Urinary bladder (tissue), 3 donors: ENCODE measurements at regions not wholly inside any gene's neighbourhood (a gene's known extent, or its start where the extent isn't known, plus 50 kb on each side); places are given as distances from the start of the nearest gene placed in this dataset.

Experiments
- DNase-seq: peaks from one replicate; pipeline ENCODE4 v3.0.0-alpha.2; 2015; ENCODE audit errors: extremely low spot score
- H3K27ac ChIP-seq: one replicate; pipeline ENCODE4 v1.5.1; 2013; ENCODE audit warnings: low read depth, mild to moderate bottlenecking, moderate library complexity
- H3K36me3 ChIP-seq: one replicate; pipeline ENCODE4 v1.6.1; 2013; ENCODE audit warnings: mild to moderate bottlenecking, moderate library complexity; ENCODE audit not compliant: insufficient read depth
- H3K4me1 ChIP-seq: one replicate; pipeline ENCODE4 v1.6.1; 2013; ENCODE audit warnings: mild to moderate bottlenecking, moderate library complexity; ENCODE audit not compliant: insufficient read depth
- H3K4me3 ChIP-seq: one replicate; pipeline ENCODE4 v1.5.1; 2013; ENCODE audit warnings: low read depth, low read length
- WGBS: extraction: QIAGEN DNeasy Blood & Tissue Kit; methylation state at CpG from one replicate; pipeline ENCODE4 v1.1.7; 2013; 5-methylcytosine and 5-hydroxymethylcytosine counted together
- donor health status: healthy with polysubstance abuse.
- donor health status: healthy.

DNA sequence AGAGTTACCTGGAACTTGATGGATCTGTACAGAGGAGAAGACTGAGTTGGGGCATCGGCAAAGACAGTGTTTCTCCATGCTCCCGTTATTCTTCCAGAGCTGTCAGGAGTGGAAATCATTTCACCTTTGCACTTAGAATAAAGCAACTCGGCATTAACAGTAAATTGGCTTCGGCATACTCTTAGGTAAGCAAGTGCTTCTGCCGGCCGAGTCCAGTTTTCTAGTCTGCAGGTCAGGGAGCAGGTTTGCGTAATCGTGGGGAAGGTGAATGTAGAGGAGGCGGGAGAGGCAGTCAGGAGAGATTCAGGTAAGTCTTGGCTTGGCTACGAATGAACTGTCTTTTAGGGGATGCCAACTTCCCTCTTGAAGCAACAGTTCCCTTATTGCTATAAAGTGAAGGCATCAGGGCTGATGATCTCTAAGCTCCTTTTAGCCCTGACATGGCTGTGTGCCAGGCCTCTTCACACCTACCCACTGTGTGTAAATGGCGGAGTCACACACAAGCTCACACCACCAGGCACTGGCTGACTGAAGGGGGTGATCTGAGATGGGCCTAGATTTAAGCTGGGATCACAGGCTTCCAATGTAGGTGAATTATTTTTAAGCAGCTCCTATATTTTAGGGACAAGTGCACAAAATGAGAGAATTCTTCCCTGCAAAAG lies 127.1 kb downstream of the GATA3 start:
- Histone ChIP-seq H3K4me3 (no peak overlapping the region), H3K4me1 (no peaks in the 10 kb centered on the region), H3K36me3 (no peaks in the 10 kb centered on the region), H3K27ac (no peak overlapping the region)
- WGBS, result 84% methylated on average over 11 of the region's 11 CpGs
- no peak for DNase-seq

DNA sequence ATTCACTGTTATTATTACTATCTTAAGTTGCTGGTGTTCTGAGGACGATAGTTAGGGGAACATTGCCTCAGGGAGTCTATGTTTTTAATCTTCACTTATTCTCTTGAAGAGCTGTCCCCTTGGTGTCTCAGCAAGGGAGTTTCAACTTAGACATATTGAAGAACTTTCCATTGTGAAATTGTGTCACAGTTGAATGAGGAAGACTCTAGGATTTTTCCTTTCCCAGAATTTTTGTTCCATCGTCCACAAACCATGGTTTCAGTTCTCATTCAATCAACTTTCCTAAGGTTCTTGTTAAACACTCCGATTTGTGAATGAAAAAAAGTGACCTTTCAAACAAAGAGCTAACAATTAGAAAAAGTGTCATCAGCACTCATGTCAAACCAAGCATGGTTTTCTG lies 128.3 kb downstream of the GATA3 start:
- Histone ChIP-seq H3K27ac (no peak overlapping the region), H3K4me3 (no peak overlapping the region), H3K4me1 (no peaks in the 10 kb centered on the region), H3K36me3 (no peaks in the 10 kb centered on the region)
- no peak for DNase-seq
- WGBS, result 80% methylated on average over 3 of the region's 3 CpGs

DNA sequence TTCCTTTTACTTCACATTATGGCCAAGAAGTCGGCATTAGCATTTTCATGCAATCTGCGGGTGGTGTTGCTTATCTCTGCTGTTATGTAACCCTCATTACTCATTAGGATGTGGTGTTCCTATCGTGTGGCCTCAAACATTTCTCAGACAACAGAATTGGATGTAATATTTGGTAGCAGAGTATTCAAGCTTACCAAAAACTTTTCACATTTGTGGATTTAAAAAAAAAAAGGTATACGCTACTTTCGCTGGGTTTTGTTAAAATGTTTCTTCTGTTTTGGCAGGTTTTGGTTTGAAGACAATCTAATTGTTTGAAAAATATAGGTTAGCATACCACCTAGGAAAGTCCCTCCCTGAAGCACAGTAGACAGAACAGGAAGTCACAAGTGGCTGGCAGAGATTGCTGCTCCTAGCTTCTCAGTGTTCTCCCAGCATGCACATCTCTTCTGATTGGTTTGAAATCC lies 128.8 kb downstream of the GATA3 start:
- H3K4me1 ChIP-seq, result no peaks in the 10 kb centered on the region
- H3K36me3 ChIP-seq, result no peaks in the 10 kb centered on the region
- H3K4me3 ChIP-seq, result no peak overlapping the region
- no peak for DNase-seq
- H3K27ac ChIP-seq, result no peak overlapping the region
- WGBS, result 58% methylated on average over 5 of the region's 5 CpGs

DNA sequence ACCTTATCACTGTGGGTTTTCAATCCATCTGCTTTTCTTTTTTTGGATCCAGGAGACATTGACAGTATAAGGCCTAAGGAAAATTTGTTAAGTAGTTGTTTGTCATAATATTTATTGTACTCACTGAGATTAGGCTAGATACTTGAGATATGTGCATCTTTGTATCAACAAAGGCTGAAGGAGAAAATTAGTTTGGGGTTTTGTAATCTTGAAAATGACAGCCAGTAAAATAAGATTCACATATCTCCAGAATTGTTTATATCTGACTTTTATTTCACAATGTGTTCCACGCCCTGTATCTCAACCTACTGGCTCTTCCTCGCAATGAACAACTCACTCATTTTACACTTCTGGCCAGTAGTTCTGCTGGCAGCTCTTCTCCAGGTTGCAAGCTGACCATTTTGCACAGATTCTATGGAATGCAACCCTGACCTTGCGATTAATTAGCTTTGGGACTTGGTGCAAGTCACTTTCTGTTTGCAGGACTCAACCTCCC lies 132.7 kb downstream of the GATA3 start:
- no peaks in the 10 kb centered on the region for H3K36me3 ChIP-seq
- H3K27ac ChIP-seq, result no peak overlapping the region
- H3K4me3 ChIP-seq, result no peak overlapping the region
- H3K4me1 ChIP-seq, result no peaks in the 10 kb centered on the region
- no peak for DNase-seq
- WGBS, result 41% methylated on average over 3 of the region's 3 CpGs

DNA sequence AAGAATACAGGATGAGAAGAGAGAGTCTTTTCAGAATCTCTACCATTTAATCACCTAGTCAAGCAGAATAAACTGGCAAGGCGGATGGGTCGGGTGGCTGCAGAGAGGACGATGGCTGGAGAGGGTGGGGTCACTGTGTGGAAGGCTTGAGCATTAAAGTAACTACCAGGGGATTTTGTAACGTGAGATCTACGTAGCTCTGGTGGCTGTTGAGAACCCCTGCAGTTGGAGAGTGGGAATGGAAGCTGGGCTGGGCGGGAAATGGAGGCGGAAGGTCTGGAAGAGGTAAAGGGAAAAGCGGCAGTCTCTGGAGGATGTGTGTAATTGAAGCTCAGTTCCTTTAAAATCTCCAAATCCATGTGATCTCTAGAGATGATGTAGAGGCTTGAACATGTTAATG lies 135.0 kb downstream of the GATA3 start:
- Histone ChIP-seq H3K36me3 (no peaks in the 10 kb centered on the region), H3K27ac (no peak overlapping the region), H3K4me1 (no peaks in the 10 kb centered on the region), H3K4me3 (no peak overlapping the region)
- 79% methylated on average over 8 of the region's 8 CpGs for WGBS
- no peak for DNase-seq

DNA sequence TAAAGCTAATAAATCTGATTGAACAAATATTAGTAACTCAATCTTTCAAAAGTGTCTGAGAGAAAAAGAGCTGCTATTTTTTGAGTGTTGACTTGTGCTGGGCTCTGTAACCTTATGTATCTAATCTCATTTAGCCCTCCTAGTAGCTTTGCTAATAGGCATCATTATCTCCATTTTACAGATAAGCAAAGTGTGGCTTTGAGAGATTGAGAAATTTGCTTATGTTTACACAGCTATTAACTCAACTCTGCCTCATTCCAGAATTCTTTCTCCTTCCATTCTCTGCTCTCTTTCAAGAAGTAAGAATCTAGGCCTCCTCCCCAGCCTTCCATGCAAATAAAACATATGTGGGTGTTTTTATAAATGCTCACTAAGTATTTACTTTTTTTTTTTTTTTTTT lies 137.8 kb downstream of the GATA3 start:
- no peaks in the 10 kb centered on the region for H3K36me3 ChIP-seq
- no peak for DNase-seq
- H3K4me1 ChIP-seq, result no peaks in the 10 kb centered on the region

DNA sequence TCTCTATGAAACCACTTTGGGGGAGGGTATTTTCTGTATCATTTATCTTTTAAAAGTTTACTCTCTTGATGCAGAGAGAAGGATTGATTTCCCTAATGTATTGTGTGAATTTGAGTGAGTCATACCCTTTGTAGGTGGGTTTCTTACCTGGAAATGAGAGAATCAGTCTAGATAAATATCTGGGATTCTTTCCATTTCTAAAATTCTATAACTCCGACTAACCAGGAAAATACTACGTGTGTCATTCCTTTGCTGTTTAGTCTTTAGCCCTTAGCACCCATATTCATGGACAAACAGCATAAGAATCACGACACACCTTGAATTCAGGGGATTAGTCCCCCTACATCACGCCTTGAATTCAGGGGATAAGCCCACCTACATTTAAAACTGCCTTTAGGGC lies 139.1 kb downstream of the GATA3 start:
- Histone ChIP-seq H3K27ac (no peak overlapping the region), H3K4me1 (no peaks in the 10 kb centered on the region), H3K36me3 (no peaks in the 10 kb centered on the region), H3K4me3 (no peak overlapping the region)
- WGBS, result 71% methylated on average over 4 of the region's 4 CpGs
- no peak for DNase-seq

More for the DNA sequence above, 137.8 kb downstream of the GATA3 start:
- Histone ChIP-seq H3K4me3 (no peak overlapping the region), H3K27ac (no peak overlapping the region)

DNA sequence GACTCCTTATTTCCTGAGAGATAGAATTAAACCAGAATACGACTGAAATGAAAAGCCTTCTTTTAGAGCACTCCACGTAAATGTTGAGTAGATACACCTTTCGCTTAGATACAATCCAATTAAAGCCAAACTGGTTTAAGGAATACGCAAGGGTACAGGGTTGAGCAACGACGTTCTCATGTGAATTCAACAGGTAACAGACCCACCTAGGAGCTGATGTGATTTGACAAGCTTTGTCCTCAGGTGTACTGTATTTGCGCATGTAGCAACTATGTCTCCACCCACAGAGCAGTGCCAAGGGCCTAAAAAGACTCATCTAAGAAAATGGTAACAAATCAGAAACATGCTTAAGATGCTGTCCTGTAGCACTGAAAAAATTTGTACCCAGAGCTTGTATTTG lies 139.6 kb downstream of the GATA3 start:
- WGBS, result 79% methylated on average over 7 of the region's 7 CpGs
- no peak overlapping the region for H3K4me3 ChIP-seq
- H3K36me3 ChIP-seq, result no peaks in the 10 kb centered on the region
- H3K27ac ChIP-seq, result no peak overlapping the region
- DNase-seq, result no peak
- H3K4me1 ChIP-seq, result no peaks in the 10 kb centered on the region

DNA sequence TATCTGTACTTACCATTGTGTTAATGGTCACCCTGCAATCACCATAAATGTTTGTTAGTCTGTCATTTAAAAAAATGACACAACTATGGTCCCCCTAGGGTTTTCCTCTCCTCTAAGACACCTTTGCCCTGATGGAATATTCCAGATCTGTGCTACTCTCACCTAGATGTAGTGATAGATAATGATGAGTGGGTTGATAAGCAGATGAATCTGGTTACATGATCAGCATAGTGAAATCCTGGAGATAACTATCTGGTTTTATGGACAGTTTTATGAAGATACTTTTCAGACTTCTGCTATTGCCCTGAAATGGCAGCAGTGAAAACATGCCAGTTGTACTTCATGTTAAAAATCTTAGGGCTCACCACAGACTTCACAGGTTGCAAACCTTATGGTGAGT lies 152.4 kb downstream of the GATA3 start:
- Histone ChIP-seq H3K4me3 (no peak overlapping the region), H3K36me3 (no peaks in the 10 kb centered on the region), H3K27ac (no peak overlapping the region), H3K4me1 (no peaks in the 10 kb centered on the region)
- no peak for DNase-seq

DNA sequence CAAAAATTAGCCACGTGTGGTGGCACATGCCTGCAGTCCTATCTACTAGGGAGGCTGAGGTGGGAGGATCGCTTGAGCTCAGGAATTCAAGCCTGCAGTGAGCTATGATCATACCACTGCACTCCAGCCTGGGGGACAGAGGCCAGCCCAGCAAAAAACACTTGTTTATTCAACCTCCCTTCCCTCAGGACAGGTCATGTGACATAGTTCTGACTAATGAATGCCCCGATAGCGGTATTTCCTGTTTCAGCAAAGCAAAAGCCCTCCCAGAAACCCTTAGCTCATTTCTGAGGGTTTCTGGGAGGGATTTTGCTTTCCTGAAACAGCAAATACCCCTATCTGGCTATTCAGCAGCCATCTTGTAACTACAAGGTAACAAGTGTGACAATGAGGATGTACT lies 157.1 kb downstream of the GATA3 start:
- Histone ChIP-seq H3K27ac (no peak overlapping the region), H3K4me3 (no peak overlapping the region), H3K4me1 (no peaks in the 10 kb centered on the region), H3K36me3 (no peaks in the 10 kb centered on the region)
- DNase-seq, result no peak
- 90% methylated on average over 4 of the region's 4 CpGs for WGBS

DNA sequence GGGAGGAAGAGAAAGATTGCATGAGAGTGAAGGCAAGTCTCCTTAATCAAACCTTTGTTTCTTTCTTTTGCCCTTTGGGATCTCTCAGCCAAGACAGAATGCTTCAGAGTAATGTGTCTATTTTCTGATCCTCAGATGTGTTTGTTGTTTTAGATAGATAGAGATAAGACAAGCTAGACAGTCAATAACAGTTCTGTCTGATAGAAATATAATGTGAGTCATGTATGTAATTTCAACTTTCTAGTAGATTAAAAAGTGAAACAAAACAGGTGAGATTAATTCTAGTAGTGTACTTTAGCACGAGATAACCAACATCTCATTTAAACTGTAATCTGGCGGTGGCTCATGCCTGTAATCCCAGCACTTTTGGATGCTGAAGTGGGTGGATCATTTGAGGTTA lies 159.2 kb downstream of the GATA3 start:
- Histone ChIP-seq H3K4me3 (no peak overlapping the region), H3K27ac (no peak overlapping the region), H3K4me1 (no peaks in the 10 kb centered on the region), H3K36me3 (no peaks in the 10 kb centered on the region)
- no peak for DNase-seq
- 84% methylated on average over 2 of the region's 2 CpGs for WGBS

DNA sequence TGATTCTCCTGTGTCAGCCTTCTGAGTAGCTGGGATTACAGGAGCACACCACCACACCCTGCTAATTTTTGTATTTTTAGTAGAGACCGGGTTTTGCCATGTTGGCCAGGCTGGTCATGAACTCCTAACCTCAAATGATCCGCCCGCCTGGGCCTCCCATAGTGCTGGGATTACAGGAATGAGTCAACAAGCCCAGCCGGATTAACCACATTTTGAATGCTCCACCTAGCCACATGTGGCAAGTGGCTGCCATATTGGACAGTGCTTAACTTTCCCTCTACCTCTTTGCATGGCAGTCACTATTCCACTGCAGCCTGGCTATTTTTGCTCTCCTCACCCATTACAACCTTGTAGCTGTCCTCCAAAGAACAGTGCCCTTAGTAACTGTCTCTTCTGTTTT lies 160.1 kb downstream of the GATA3 start:
- no peaks in the 10 kb centered on the region for H3K36me3 ChIP-seq
- H3K27ac ChIP-seq, result no peak overlapping the region
- DNase-seq, result no peak
- 93% methylated on average over 4 of the region's 4 CpGs for WGBS
- H3K4me1 ChIP-seq, result no peaks in the 10 kb centered on the region
- H3K4me3 ChIP-seq, result no peak overlapping the region

DNA sequence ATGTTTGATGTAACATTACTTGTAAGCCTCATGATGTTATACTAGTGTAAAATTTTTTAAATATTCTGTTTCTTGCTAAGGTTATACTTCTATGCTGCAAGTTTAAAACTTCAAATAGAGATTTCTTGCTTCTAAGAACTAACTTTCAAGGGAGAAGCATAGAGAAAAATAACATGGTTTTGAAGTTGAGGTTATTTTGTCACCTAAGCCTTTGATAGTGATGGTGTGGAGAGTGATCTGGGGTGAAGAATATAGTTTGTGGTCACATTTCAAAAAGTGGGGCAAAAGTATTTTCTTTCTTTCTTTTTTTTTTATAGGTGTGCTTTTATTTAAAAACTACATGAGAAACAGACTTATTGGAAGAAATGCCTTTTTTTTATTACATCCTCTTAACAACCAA lies 162.4 kb downstream of the GATA3 start:
- Histone ChIP-seq H3K27ac (no peak overlapping the region), H3K36me3 (no peaks in the 10 kb centered on the region), H3K4me1 (no peaks in the 10 kb centered on the region), H3K4me3 (no peak overlapping the region)
- no peak for DNase-seq

DNA sequence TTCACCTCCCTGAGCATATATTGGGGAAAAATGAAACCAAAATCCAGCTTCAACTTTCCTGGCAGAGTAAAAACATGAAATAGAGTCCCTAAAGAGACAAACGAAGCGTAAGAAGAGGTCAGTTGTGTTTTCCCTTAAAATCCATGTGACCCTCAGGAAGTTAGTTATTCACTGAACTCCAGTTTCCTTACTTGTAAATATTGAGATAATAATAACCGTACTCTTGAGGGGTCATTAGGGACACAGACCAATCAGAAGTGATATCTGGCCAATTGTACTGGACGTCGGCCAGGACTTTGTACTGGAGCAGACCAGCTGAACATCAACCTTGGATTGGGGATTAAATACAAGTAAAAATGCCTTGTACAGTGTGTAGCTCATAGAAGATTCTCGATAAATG lies 167.0 kb downstream of the GATA3 start:
- no peak for DNase-seq
- Histone ChIP-seq H3K36me3 (no peaks in the 10 kb centered on the region), H3K4me3 (no peak overlapping the region), H3K4me1 (no peaks in the 10 kb centered on the region), H3K27ac (no peak overlapping the region)
- WGBS, result 55% methylated on average over 6 of the region's 6 CpGs

DNA sequence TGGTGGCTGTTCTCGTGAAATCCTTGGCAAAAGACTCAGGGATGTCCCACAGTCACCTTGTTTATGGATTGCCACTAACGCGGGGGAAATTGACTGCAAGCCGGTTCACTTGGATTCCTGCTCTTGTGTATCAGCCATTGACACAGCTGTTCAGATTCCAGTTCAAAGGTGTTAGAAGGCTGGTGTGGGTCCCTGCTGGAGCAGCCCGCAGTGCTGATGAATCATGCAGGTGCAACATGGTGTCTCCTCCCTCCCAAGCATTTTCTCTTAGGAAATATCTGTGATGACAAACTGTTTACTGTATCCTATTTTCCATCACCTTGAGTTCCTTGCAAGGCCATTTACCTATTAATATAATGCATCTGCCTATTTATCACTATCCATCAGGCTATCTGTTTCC lies 170.1 kb downstream of the GATA3 start:
- H3K4me1 ChIP-seq, result no peaks in the 10 kb centered on the region
- no peak for DNase-seq
- H3K27ac ChIP-seq, result no peak overlapping the region
- H3K4me3 ChIP-seq, result no peak overlapping the region
- WGBS, result 67% methylated on average over 5 of the region's 5 CpGs
- no peaks in the 10 kb centered on the region for H3K36me3 ChIP-seq
